Tibial nerve (tissue), 4 donors: ENCODE measurements at regions not wholly inside any gene's neighbourhood (a gene's known extent, or its start where the extent isn't known, plus 50 kb on each side); places are given as distances from the start of the nearest gene placed in this dataset.

Experiments
- EP300 ChIP-seq, 2 donors: sonication (generic); formaldehyde crosslinking; IDR thresholded peaks; one replicate each; pipeline ENCODE4 v1.6.1; 2017; ENCODE audit warnings: antibody characterized with exemption in 2 of 2, mild to moderate bottlenecking in 1 of 2
- POLR2A ChIP-seq, 2 donors: fragments of 450-650 bp; IDR thresholded peaks; one replicate each; pipeline ENCODE4 v1.6.1; 2017; ENCODE audit warnings: antibody characterized with exemption in 2 of 2, mild to moderate bottlenecking in 2 of 2, moderate library complexity in 2 of 2
- TF ChIP-seq, protein P1 (sequence below), 5 experiments: fragments of 200-600 bp in 3 of 5; fragments of 450-650 bp in 2 of 5; sonication (generic) in 3 of 5; IDR thresholded peaks; one replicate each; pipeline ENCODE4 v1.5.1; 2016 to 2019; ENCODE audit warnings: antibody characterized with exemption in 5 of 5, mild to moderate bottlenecking in 3 of 5, moderate library complexity in 2 of 5

DNA sequence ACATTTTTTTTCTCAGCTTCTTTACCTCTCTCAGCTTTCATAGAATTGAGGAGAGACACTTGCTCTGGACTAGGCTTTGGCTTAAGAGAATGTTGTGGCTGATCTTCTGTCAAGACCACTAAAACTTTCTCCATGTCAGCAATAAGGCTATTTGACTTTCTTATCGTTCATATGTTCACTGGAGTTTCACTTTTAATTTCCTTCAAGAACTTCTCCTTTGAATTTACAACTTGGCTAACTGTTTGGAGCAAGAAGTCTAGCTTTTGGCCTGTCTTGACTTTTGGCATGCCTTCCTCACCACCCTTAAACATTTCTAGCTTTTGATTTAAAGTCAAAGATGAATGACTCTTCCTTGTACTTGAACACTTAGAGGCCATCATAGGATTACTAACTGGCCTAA, 104.4 kb upstream of the SLC39A10 start:
- no peak for TF ChIP-seq POLR2A (IDR thresholded peaks at IDR 0.05)
- TF ChIP-seq, protein P1, sequence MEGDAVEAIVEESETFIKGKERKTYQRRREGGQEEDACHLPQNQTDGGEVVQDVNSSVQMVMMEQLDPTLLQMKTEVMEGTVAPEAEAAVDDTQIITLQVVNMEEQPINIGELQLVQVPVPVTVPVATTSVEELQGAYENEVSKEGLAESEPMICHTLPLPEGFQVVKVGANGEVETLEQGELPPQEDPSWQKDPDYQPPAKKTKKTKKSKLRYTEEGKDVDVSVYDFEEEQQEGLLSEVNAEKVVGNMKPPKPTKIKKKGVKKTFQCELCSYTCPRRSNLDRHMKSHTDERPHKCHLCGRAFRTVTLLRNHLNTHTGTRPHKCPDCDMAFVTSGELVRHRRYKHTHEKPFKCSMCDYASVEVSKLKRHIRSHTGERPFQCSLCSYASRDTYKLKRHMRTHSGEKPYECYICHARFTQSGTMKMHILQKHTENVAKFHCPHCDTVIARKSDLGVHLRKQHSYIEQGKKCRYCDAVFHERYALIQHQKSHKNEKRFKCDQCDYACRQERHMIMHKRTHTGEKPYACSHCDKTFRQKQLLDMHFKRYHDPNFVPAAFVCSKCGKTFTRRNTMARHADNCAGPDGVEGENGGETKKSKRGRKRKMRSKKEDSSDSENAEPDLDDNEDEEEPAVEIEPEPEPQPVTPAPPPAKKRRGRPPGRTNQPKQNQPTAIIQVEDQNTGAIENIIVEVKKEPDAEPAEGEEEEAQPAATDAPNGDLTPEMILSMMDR (IDR thresholded peaks at IDR 0.05): no peak
- no peak for TF ChIP-seq EP300 (IDR thresholded peaks at IDR 0.05)
